ENCODE measurements at regions not wholly inside any gene's neighbourhood (a gene's known extent, or its start where the extent isn't known, plus 50 kb on each side); places are given as distances from the start of the nearest gene placed in this dataset.

GRCh38 chr6:907928-908327 lies 215.0 kb upstream of the EXOC2 start:
- TF ChIP-seq CTCF (IDR thresholded peaks at IDR 0.05) (no peak), POLR2A (IDR thresholded peaks at IDR 0.05) (no peak)

Data from esophagus squamous epithelium (tissue), 4 donors.